ENCODE measurements at regions not wholly inside any gene's neighbourhood (a gene's known extent, or its start where the extent isn't known, plus 50 kb on each side); places are given as distances from the start of the nearest gene placed in this dataset.

- DNase-seq: no peak
These were observed 814.9 kb downstream of the LRFN5 start for GRCh38 chr14:42421377-42422078.

- no peak for DNase-seq
These were observed 813.4 kb downstream of the LRFN5 start for GRCh38 chr14:42420071-42420470.

- DNase-seq: no peak
These were observed 800.5 kb downstream of the LRFN5 start for GRCh38 chr14:42407153-42407552.

- DNase-seq: no peak
These were observed 784.6 kb downstream of the LRFN5 start for GRCh38 chr14:42391146-42391834.

GRCh38 chr14:42378880-42379279 lies 772.2 kb downstream of the LRFN5 start:
- no peak for DNase-seq

GRCh38 chr14:42378274-42378673 lies 771.6 kb downstream of the LRFN5 start:
- DNase-seq: no peak

- no peak for DNase-seq
These were observed 767.7 kb downstream of the LRFN5 start for GRCh38 chr14:42374332-42374731.

- DNase-seq: no peak
These were observed 763.4 kb downstream of the LRFN5 start for GRCh38 chr14:42370056-42370455.

GRCh38 chr14:42368234-42368633 lies 761.6 kb downstream of the LRFN5 start:
- no peak for DNase-seq

- no peak for DNase-seq
These were observed 746.6 kb downstream of the LRFN5 start for GRCh38 chr14:42353315-42353714.

GRCh38 chr14:42335918-42336317 lies 729.2 kb downstream of the LRFN5 start:
- no peak for DNase-seq

- DNase-seq: no peak
These were observed 728.3 kb downstream of the LRFN5 start for GRCh38 chr14:42334931-42335330.

- no peak for DNase-seq
These were observed 716.8 kb downstream of the LRFN5 start for GRCh38 chr14:42323426-42323825.

- no peak for DNase-seq
These were observed 716.0 kb downstream of the LRFN5 start for GRCh38 chr14:42322531-42323284.

GRCh38 chr14:42319996-42320395 lies 713.3 kb downstream of the LRFN5 start:
- no peak for DNase-seq

GRCh38 chr14:42316693-42317092 lies 710.0 kb downstream of the LRFN5 start:
- DNase-seq: no peak

- DNase-seq: no peak
These were observed 705.2 kb downstream of the LRFN5 start for GRCh38 chr14:42311876-42312275.

GRCh38 chr14:42307239-42307825 lies 700.7 kb downstream of the LRFN5 start:
- no peak for DNase-seq

GRCh38 chr14:42299692-42300091 lies 693.0 kb downstream of the LRFN5 start:
- DNase-seq: peak; percentile 29

GRCh38 chr14:42293180-42293579 lies 686.5 kb downstream of the LRFN5 start:
- DNase-seq: no peak

- DNase-seq: no peak
These were observed 671.2 kb downstream of the LRFN5 start for GRCh38 chr14:42277840-42278239.

GRCh38 chr14:42269234-42269633 lies 662.6 kb downstream of the LRFN5 start:
- no peak for DNase-seq

- no peak for DNase-seq
These were observed 641.5 kb downstream of the LRFN5 start for GRCh38 chr14:42248131-42248530.

GRCh38 chr14:42241101-42241500 lies 634.4 kb downstream of the LRFN5 start:
- DNase-seq: no peak

Measured in GF-D8 (cell line).